ENCODE measurements at regions not wholly inside any gene's neighbourhood (a gene's known extent, or its start where the extent isn't known, plus 50 kb on each side); places are given as distances from the start of the nearest gene placed in this dataset.

GRCh38 chr2:83528767-83529166, 930.3 kb downstream of the SUCLG1 start:
- no peak for TF ChIP-seq CTCF (IDR thresholded peaks at IDR 0.05; ENCODE audit: low read depth, low read length)
- DNase-seq (ENCODE audit: low read depth, low spot score): no peak
- in situ Hi-C loops (cut with HindIII; ENCODE audit: low sequenced_read_pairs): no loop called here

GRCh38 chr2:83522891-83523493, 936.1 kb downstream of the SUCLG1 start:
- H3K4me3 ChIP-seq (ENCODE audit: low read depth, low read length): no peak overlapping the region
- DNase-seq (ENCODE audit: low read depth, low spot score): no peak
- in situ Hi-C loops (cut with HindIII; ENCODE audit: low sequenced_read_pairs): no loop called here
- TF ChIP-seq CTCF (IDR thresholded peaks at IDR 0.05; ENCODE audit: low read depth, low read length): no peak

More at GRCh38 chr2:83528767-83529166, 930.3 kb downstream of the SUCLG1 start:
- no peak overlapping the region for H3K4me3 ChIP-seq (ENCODE audit: low read depth, low read length)

GRCh38 chr2:83517727-83518368, 941.2 kb downstream of the SUCLG1 start:
- H3K4me3 ChIP-seq (ENCODE audit: low read depth, low read length): no peak overlapping the region
- no peak for DNase-seq (ENCODE audit: low read depth, low spot score)
- TF ChIP-seq CTCF (IDR thresholded peaks at IDR 0.05; ENCODE audit: low read depth, low read length): no peak
- in situ Hi-C loops (cut with HindIII; ENCODE audit: low sequenced_read_pairs): no loop called here

- in situ Hi-C loops (cut with HindIII; ENCODE audit: low sequenced_read_pairs): no loop called here
Observed at GRCh38 chr2:83516503-83516902, 942.6 kb downstream of the SUCLG1 start.

GRCh38 chr2:83487451-83487850, 971.6 kb downstream of the SUCLG1 start:
- in situ Hi-C loops (cut with HindIII; ENCODE audit: low sequenced_read_pairs): no loop called here
- no peak for DNase-seq (ENCODE audit: low read depth, low spot score)
- no peak overlapping the region for H3K4me3 ChIP-seq (ENCODE audit: low read depth, low read length)
- TF ChIP-seq CTCF (IDR thresholded peaks at IDR 0.05; ENCODE audit: low read depth, low read length): no peak

More at GRCh38 chr2:83516503-83516902, 942.6 kb downstream of the SUCLG1 start:
- no peak for TF ChIP-seq CTCF (IDR thresholded peaks at IDR 0.05; ENCODE audit: low read depth, low read length)
- H3K4me3 ChIP-seq (ENCODE audit: low read depth, low read length): no peak overlapping the region
- no peak for DNase-seq (ENCODE audit: low read depth, low spot score)

- no peak for TF ChIP-seq CTCF (IDR thresholded peaks at IDR 0.05; ENCODE audit: low read depth, low read length)
- in situ Hi-C loops (cut with HindIII; ENCODE audit: low sequenced_read_pairs): no loop called here
- no peak overlapping the region for H3K4me3 ChIP-seq (ENCODE audit: low read depth, low read length)
- DNase-seq (ENCODE audit: low read depth, low spot score): no peak
Observed at GRCh38 chr2:83481436-83481835, 977.6 kb downstream of the SUCLG1 start.

Data from astrocyte of the spinal cord (primary cell).